Aorta (tissue), 5 donors: ENCODE measurements at regions not wholly inside any gene's neighbourhood (a gene's known extent, or its start where the extent isn't known, plus 50 kb on each side); places are given as distances from the start of the nearest gene placed in this dataset.
"Not testable (repeated sequence)": the region's sequence is repeated elsewhere in the genome, so short reads cannot be mapped to it uniquely, and the experiment has no call there.

Experiments
- ATAC-seq: fragments of 200-7000 bp; cut with Tn5 transposase; one replicate; pipeline ENCODE4 v1.9.1; 2022; ENCODE audit warnings: moderate library complexity; ENCODE audit not compliant: low FRiP score
- DNase-seq, 2 donors: peaks; one replicate each; pipeline ENCODE4 v3.0.0-alpha.2; 2020
- H3K27ac ChIP-seq, 2 donors: one replicate each; pipeline ENCODE4 v1.5.1; 2013; ENCODE audit warnings: low read length in 2 of 2, mild to moderate bottlenecking in 2 of 2, moderate library complexity in 2 of 2, control low read depth in 1 of 2, inconsistent platforms in 1 of 2, low read depth in 1 of 2
- H3K27me3 ChIP-seq, 2 donors: one replicate each; pipeline ENCODE4 v1.6.1; 2013; ENCODE audit warnings: control low read depth in 1 of 2, low read length in 1 of 2, mild to moderate bottlenecking in 1 of 2, moderate library complexity in 1 of 2; ENCODE audit not compliant: insufficient read depth in 2 of 2, control insufficient read depth in 1 of 2
- H3K36me3 ChIP-seq, 2 donors: one replicate each; pipeline ENCODE4 v1.6.1; 2013; ENCODE audit warnings: control low read depth in 1 of 2, low read length in 1 of 2, mild to moderate bottlenecking in 1 of 2; ENCODE audit not compliant: insufficient read depth in 2 of 2, control insufficient read depth in 1 of 2
- H3K4me1 ChIP-seq, 2 donors: one replicate each; pipeline ENCODE4 v1.6.1; 2013; ENCODE audit warnings: low read length in 2 of 2, control low read depth in 1 of 2, mild to moderate bottlenecking in 1 of 2, moderate library complexity in 1 of 2; ENCODE audit not compliant: insufficient read depth in 2 of 2, control insufficient read depth in 1 of 2
- H3K4me3 ChIP-seq, 2 donors: one replicate each; pipeline ENCODE4 v1.5.1; 2013; ENCODE audit warnings: low read length in 2 of 2, control low read depth in 1 of 2, mild to moderate bottlenecking in 1 of 2
- H3K9me3 ChIP-seq: one replicate; pipeline ENCODE4 v1.6.1; 2013; ENCODE audit warnings: mild to moderate bottlenecking, low read length; ENCODE audit not compliant: control insufficient read depth
- WGBS, 2 donors: extraction: QIAGEN DNeasy Blood & Tissue Kit; methylation state at CpG; one replicate each; pipeline ENCODE4 v1.1.7; 2013; 5-methylcytosine and 5-hydroxymethylcytosine counted together
- intact Hi-C, 2 donors: fragments of 100-400 bp; cut with DNase I; formaldehyde crosslinking; loops; one replicate each; pipeline versions ENCODE4 v1.14.2 to v1.15.0; 2022
- donor health status: healthy with polysubstance abuse.
- donor health status: Bipolar disorder and iron deficiency.
- donor health status: DM: no; HTN: no; CAD: no.
- donor health status: DM: no; HTN: no; CAD: no.
- donor health status: DM: yes; HTN: yes; CAD: no.

- no peaks in the 10 kb centered on the region for H3K36me3 ChIP-seq
- no peak overlapping the region for H3K27ac ChIP-seq
- DNase-seq (no peak), ATAC-seq (no peak)
- H3K4me3 ChIP-seq, result no peak overlapping the region
- WGBS, 2 donors, result 77 to 79% methylated on average over 5 of the region's 5 CpGs
- H3K4me1 ChIP-seq, result no peaks in the 10 kb centered on the region
- H3K9me3 ChIP-seq, result no peaks in the 10 kb centered on the region
- intact Hi-C loops, result no loop called here
- H3K27me3 ChIP-seq, result peaks cover 0 to 2% of the 10 kb centered on the region in 2 donors
These were observed 77.8 kb upstream of the HS3ST4 start for GRCh38 chr16:25613931-25614330.

DNA sequence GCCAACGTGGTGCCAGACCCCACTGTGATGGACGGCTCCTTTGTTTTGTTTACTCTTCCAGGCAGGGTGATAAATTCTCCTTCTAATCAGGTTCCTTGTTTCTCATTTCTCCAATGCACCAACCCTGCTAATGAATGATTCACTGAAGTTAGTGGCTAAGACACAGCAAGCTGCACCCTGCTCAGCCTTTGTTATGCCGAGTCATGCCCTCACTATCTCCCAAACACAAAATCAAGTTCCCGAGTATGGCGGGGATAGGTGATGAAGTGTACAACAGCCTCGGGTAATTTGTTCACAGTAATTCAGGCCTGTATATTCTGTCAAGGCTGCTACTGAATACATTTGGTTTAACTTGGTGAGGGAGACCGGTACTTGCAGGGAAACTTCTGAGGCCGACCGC, 83.8 kb upstream of the HS3ST4 start:
- intact Hi-C loops, result no loop called here
- WGBS, 2 donors, result 39 to 41% methylated on average over 9 of the region's 9 CpGs
- DNase-seq (no peak), ATAC-seq (no peak)
- H3K9me3 ChIP-seq, result peaks cover 2% of the 10 kb centered on the region
- H3K27me3 ChIP-seq, result peaks cover 0 to 1% of the 10 kb centered on the region in 2 donors
- H3K4me3 ChIP-seq, result no peak overlapping the region
- H3K36me3 ChIP-seq, result no peaks in the 10 kb centered on the region
- no peaks in the 10 kb centered on the region for H3K4me1 ChIP-seq
- no peak overlapping the region for H3K27ac ChIP-seq

DNA sequence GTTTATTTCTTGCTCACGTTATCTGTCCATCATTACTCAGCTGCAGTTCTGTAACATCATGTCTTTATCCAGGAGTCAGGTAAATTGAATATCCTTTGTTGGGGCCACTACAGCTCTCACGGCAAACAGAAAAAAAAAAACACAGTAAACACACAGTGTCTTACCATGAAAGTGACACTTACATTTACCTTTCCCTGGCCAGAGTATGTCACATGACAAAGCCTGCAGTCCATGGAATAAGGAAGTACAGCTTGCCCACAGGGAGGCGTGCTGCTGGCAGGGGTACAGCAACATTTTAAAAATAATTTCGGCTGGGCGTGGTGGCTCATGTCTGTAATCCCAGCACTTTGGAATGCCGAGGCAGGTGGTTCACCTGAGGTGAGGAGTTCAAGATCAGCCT, 85.7 kb upstream of the HS3ST4 start:
- Histone ChIP-seq H3K27ac (no peak overlapping the region), H3K36me3 (no peaks in the 10 kb centered on the region), H3K4me3 (no peak overlapping the region), H3K27me3 (peaks cover 0 to 1% of the 10 kb centered on the region in 2 donors), H3K4me1 (no peaks in the 10 kb centered on the region), H3K9me3 (peaks cover 2% of the 10 kb centered on the region)
- DNase-seq (no peak), ATAC-seq (no peak)
- intact Hi-C loops, result no loop called here
- 70 to 73% methylated on average over 6 of the region's 6 CpGs for WGBS, 2 donors

DNA sequence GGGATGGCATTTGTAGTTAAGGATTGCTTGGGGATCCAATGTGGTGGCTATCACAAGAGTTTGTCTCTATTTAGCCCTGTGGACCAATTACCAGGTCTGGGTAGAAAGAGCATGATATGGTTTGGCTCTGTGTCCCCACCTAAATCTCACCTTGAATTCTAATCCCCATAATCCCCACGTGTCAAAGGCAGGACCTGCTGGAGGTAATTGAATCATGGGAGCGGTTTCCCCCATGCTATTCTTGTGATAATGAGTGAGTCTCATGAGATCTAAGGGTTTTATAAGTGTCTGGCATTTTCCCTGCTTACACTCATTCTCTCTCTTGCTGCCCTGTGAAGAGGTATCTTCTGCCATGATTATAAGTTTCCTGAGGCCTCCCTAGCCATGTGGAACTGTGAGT, 86.4 kb upstream of the HS3ST4 start:
- peaks cover 0 to 1% of the 10 kb centered on the region in 2 donors for H3K27me3 ChIP-seq
- no peaks in the 10 kb centered on the region for H3K4me1 ChIP-seq
- H3K4me3 ChIP-seq, result no peak overlapping the region
- intact Hi-C loops, result no loop called here
- 27 to 29% methylated on average over 2 of the region's 2 CpGs for WGBS, 2 donors
- no peak overlapping the region for H3K27ac ChIP-seq
- no peak for DNase-seq
- H3K36me3 ChIP-seq, result no peaks in the 10 kb centered on the region
- ATAC-seq, result no peak
- peaks cover 2% of the 10 kb centered on the region for H3K9me3 ChIP-seq

- intact Hi-C loops, H3K9me3 ChIP-seq, H3K27ac ChIP-seq, DNase-seq, H3K4me3 ChIP-seq, H3K27me3 ChIP-seq, H3K4me1 ChIP-seq, H3K36me3 ChIP-seq, ATAC-seq: not testable (repeated sequence)
- 46 to 54% methylated on average over 1 of the region's 2 CpGs for WGBS, 2 donors
These were observed 90.5 kb upstream of the HS3ST4 start for GRCh38 chr16:25601306-25601705.

DNA sequence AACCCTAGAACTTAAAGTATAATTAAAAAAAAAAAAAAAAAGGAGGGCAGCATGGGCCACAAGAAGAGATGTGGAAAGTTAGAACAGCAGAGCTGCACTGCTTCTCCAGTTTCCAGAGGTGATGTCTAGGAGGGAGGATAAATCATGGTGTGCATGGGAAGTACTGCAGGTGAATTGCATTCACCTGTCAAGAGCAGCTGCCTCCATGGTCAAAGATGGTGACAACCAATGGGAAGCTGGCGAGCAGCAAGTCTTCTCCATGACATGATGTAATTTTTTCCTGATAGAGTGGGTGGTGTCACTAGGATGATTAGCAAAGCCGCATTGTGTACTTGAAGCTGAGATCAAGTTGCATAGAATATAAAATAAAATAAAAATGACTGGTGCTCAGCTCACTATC, 95.6 kb upstream of the HS3ST4 start:
- Histone ChIP-seq H3K36me3 (no peaks in the 10 kb centered on the region), H3K27ac (no peak overlapping the region), H3K27me3 (no peaks in the 10 kb centered on the region), H3K9me3 (no peaks in the 10 kb centered on the region), H3K4me1 (no peaks in the 10 kb centered on the region), H3K4me3 (no peak overlapping the region)
- WGBS, 2 donors, result 74 to 94% methylated on average over 2 of the region's 2 CpGs
- ATAC-seq (no peak), DNase-seq (no peak)
- intact Hi-C loops, result no loop called here

DNA sequence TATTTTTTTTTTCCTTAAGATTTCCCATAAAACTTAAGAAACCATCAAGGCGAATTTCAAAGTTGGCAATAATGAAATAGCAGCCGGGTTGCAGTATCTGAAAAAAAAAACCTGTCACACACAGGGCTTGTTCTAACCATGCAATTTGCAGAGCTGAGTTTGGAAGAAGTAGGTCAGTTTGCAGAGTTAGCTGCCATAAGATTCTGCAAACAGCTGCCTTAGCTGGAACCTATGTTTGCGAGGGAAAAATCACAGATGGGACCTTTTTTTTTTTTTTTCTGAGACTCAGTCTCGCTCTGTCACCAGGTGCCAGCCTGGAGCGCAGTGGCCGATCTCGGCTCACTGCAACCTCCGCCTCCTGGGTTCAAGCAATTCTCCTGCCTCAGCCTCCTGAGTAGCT, 98.5 kb upstream of the HS3ST4 start:
- 73 to 89% methylated on average over 8 of the region's 8 CpGs for WGBS, 2 donors
- Histone ChIP-seq H3K9me3 (no peaks in the 10 kb centered on the region), H3K27ac (no peak overlapping the region), H3K36me3 (no peaks in the 10 kb centered on the region), H3K27me3 (no peaks in the 10 kb centered on the region), H3K4me1 (no peaks in the 10 kb centered on the region), H3K4me3 (no peak overlapping the region)
- intact Hi-C loops, result no loop called here
- DNase-seq (no peak), ATAC-seq (no peak)

GRCh38 chr16:25587783-25588182, 104.0 kb upstream of the HS3ST4 start:
- intact Hi-C loops, result no loop called here
- Histone ChIP-seq H3K27me3 (no peaks in the 10 kb centered on the region), H3K27ac (no peak overlapping the region), H3K36me3 (no peaks in the 10 kb centered on the region), H3K4me1 (no peaks in the 10 kb centered on the region), H3K9me3 (no peaks in the 10 kb centered on the region), H3K4me3 (no peak overlapping the region)
- ATAC-seq (no peak), DNase-seq (no peak)
- WGBS, 2 donors, result 44 to 64% methylated on average over 1 of the region's 1 CpG

GRCh38 chr16:25586826-25587225, 104.9 kb upstream of the HS3ST4 start:
- no peak overlapping the region for H3K27ac ChIP-seq
- no peak overlapping the region for H3K4me3 ChIP-seq
- no peaks in the 10 kb centered on the region for H3K4me1 ChIP-seq
- intact Hi-C loops, result no loop called here
- no peaks in the 10 kb centered on the region for H3K9me3 ChIP-seq
- no peak for ATAC-seq
- 52 to 53% methylated on average over 4 of the region's 4 CpGs for WGBS, 2 donors
- DNase-seq, result no peak
- H3K36me3 ChIP-seq, result no peaks in the 10 kb centered on the region
- H3K27me3 ChIP-seq, result no peaks in the 10 kb centered on the region
